ENCODE measurements at regions not wholly inside any gene's neighbourhood (a gene's known extent, or its start where the extent isn't known, plus 50 kb on each side); places are given as distances from the start of the nearest gene placed in this dataset.

- Mint-ChIP-seq H3K27ac (peak overlapping the region; percentile 16), H3K9me3 (no peaks in the 10 kb centered on the region), H3K36me3 (no peaks in the 10 kb centered on the region), H3K4me1 (peaks cover 51% of the 10 kb centered on the region), H3K4me3 (no peak overlapping the region)
- ATAC-seq: no peak
- DNase-seq (ENCODE audit: low spot score in 2 of 2): no peak
Observed at GRCh38 chr15:93139436-93139835, 50.4 kb upstream of the RGMA start.

- Mint-ChIP-seq H3K36me3 (no peaks in the 10 kb centered on the region), H3K4me1 (peaks cover 48% of the 10 kb centered on the region), H3K4me3 (no peak overlapping the region), H3K9me3 (no peaks in the 10 kb centered on the region), H3K27ac (peak overlapping the region; percentile 16)
- ATAC-seq (no peak), DNase-seq (ENCODE audit: low spot score in 2 of 2) (no peak)
Observed at GRCh38 chr15:93138681-93139250, 49.8 kb upstream of the RGMA start.

Data from stimulated activated effector memory CD8-positive, alpha-beta T cell treated with anti-CD3 and anti-CD28 coated beads, Interleukin-12 subunit alpha, Interleukin-12 subunit beta, amount 100 ng/mL, for 72 hours (primary cell).